ENCODE measurements at regions not wholly inside any gene's neighbourhood (a gene's known extent, or its start where the extent isn't known, plus 50 kb on each side); places are given as distances from the start of the nearest gene placed in this dataset.

DNA sequence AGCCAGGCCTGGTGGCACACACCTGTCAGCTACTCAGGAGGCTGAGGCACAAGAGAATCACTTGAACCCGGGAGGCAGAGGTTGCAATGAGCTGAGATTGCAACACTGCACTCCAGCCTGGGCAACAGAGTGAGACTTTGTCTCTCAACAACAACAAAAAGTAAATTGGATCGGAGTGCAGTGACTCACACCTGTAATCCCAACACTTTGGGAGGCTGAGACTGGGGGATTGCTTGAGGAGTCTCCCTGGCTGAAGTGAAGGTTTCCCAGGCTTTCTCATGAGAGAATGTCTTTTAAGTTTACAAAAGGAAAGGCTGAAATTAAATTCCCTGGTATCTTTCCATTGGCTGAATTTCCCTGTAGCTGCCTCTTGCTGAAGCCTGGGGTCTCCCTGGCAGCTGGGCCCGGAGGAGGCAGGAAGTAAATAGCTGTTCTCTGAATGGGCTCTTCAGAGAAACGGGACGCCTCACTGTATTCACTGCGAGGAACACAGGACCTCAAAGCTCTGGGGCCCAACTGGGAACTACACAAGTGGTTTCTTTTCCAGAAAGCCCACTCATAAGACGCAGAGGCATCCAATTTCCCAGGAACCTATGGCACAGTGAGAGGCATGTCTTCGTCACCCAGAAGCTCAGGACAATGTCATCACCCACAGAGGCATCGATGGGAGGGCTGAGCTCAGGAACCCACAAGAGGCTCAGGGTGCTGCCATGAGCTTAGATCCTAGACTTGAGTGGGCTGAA, 77.4 kb upstream of the SMURF2 start (continued):
- TF ChIP-seq, protein P1, sequence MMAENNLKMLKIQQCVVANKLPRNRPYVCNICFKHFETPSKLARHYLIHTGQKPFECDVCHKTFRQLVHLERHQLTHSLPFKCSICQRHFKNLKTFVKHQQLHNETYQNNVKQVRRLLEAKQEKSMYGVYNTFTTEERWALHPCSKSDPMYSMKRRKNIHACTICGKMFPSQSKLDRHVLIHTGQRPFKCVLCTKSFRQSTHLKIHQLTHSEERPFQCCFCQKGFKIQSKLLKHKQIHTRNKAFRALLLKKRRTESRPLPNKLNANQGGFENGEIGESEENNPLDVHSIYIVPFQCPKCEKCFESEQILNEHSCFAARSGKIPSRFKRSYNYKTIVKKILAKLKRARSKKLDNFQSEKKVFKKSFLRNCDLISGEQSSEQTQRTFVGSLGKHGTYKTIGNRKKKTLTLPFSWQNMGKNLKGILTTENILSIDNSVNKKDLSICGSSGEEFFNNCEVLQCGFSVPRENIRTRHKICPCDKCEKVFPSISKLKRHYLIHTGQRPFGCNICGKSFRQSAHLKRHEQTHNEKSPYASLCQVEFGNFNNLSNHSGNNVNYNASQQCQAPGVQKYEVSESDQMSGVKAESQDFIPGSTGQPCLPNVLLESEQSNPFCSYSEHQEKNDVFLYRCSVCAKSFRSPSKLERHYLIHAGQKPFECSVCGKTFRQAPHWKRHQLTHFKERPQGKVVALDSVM (CRISPR knock-in tag; IDR thresholded peaks at IDR 0.05), result 0 out of 2 replicates have a peak, but pooled peaks have one; percentile 46
- TF ChIP-seq, protein P2, sequence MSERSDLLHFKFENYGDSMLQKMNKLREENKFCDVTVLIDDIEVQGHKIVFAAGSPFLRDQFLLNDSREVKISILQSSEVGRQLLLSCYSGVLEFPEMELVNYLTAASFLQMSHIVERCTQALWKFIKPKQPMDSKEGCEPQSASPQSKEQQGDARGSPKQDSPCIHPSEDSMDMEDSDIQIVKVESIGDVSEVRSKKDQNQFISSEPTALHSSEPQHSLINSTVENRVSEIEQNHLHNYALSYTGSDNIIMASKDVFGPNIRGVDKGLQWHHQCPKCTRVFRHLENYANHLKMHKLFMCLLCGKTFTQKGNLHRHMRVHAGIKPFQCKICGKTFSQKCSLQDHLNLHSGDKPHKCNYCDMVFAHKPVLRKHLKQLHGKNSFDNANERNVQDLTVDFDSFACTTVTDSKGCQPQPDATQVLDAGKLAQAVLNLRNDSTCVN (CRISPR knock-in tag; IDR thresholded peaks at IDR 0.05; ENCODE audit: borderline replicate concordance), result 0 out of 2 replicates have a peak, but pooled peaks have one; percentile 18
- TF ChIP-seq ZMAT3 (CRISPR knock-in tag; conservative IDR thresholded peaks at IDR 0.05), result no peak
- peak; percentile 84 for TF ChIP-seq FOSL2 (CRISPR knock-in tag; IDR thresholded peaks at IDR 0.05)
- peak; percentile 91 for TF ChIP-seq CEBPG (CRISPR knock-in tag; IDR thresholded peaks at IDR 0.05)
- no peak for TF ChIP-seq KDM5A (IDR thresholded peaks at IDR 0.05; ENCODE audit: borderline replicate concordance, low read length)
- peak; percentile 41 for TF ChIP-seq SAP130 (CRISPR knock-in tag; IDR thresholded peaks at IDR 0.05; ENCODE audit: low read depth)
- TF ChIP-seq EP300 (IDR thresholded peaks at IDR 0.05; ENCODE audit: low read depth in 2 of 2, low read length in 2 of 2), result no peak
- TF ChIP-seq EP300 (CRISPR knock-in tag; IDR thresholded peaks at IDR 0.05; ENCODE audit: borderline replicate concordance), result no peak
- TF ChIP-seq MBD4 (IDR thresholded peaks at IDR 0.05; ENCODE audit: borderline replicate concordance, low read length), result no peak
- TF ChIP-seq ZFP37 (CRISPR knock-in tag; IDR thresholded peaks at IDR 0.05; ENCODE audit: borderline replicate concordance), result no peak
- 0 out of 2 replicates have a peak, but pooled peaks have one; percentile 26 for TF ChIP-seq DPF2 (CRISPR knock-in tag; IDR thresholded peaks at IDR 0.05; ENCODE audit: borderline replicate concordance, low read depth)
- TF ChIP-seq ZNF547 (CRISPR knock-in tag; IDR thresholded peaks at IDR 0.05), result no peak
- TF ChIP-seq RELA (CRISPR knock-in tag; IDR thresholded peaks at IDR 0.05), result no peak
- peak; percentile 32; the same call in 1 of the 2 replicates for TF ChIP-seq ZNF292 (CRISPR knock-in tag; IDR thresholded peaks at IDR 0.05; ENCODE audit: borderline replicate concordance, low read depth)
- TF ChIP-seq KLF16 (CRISPR knock-in tag; IDR thresholded peaks at IDR 0.05), result 0 out of 4 replicates have a peak, but pooled peaks of 1 of the 2 experiments have one; percentile 28
- TF ChIP-seq HNF4A (CRISPR knock-in tag; IDR thresholded peaks at IDR 0.05), result peak; percentile 48
- TF ChIP-seq, protein P3, sequence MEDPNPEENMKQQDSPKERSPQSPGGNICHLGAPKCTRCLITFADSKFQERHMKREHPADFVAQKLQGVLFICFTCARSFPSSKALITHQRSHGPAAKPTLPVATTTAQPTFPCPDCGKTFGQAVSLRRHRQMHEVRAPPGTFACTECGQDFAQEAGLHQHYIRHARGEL (CRISPR knock-in tag; IDR thresholded peaks at IDR 0.05), result no peak
- 0 out of 2 replicates have a peak, but pooled peaks have one; percentile 7 for TF ChIP-seq RARA (CRISPR knock-in tag; IDR thresholded peaks at IDR 0.05)
- TF ChIP-seq IRF2 (CRISPR knock-in tag; IDR thresholded peaks at IDR 0.05), result no peak
- no peak for TF ChIP-seq KDM4B (CRISPR knock-in tag; IDR thresholded peaks at IDR 0.05)

Data from HepG2 (cell line).